Ishikawa (cell line): ENCODE measurements at regions not wholly inside any gene's neighbourhood (a gene's known extent, or its start where the extent isn't known, plus 50 kb on each side); places are given as distances from the start of the nearest gene placed in this dataset.

Source experiments
- CEBPB ChIP-seq: IDR thresholded peaks from 2 replicates; pipeline ENCODE4 v1.6.1; 2012
- CREB1 ChIP-seq: IDR thresholded peaks from 2 replicates; pipeline ENCODE4 v1.6.1; 2012; ENCODE audit warnings: low read depth
- EGR1 ChIP-seq: IDR thresholded peaks from 2 replicates; pipeline ENCODE4 v1.6.1; 2012
- EP300 ChIP-seq: IDR thresholded peaks from 2 replicates; pipeline ENCODE4 v1.6.1; 2012; ENCODE audit warnings: borderline replicate concordance
- FOXM1 ChIP-seq: IDR thresholded peaks from 2 replicates; pipeline ENCODE4 v1.6.1; 2012; ENCODE audit warnings: low read depth, borderline replicate concordance
- NFIC ChIP-seq: IDR thresholded peaks from 2 replicates; pipeline ENCODE4 v1.6.1; 2012
- RAD21 ChIP-seq: IDR thresholded peaks from 2 replicates; pipeline ENCODE4 v1.6.1; 2012; ENCODE audit warnings: low read depth
- TAF1 ChIP-seq: IDR thresholded peaks from 2 replicates; pipeline ENCODE4 v1.6.1; 2012; ENCODE audit warnings: low read depth, mild to moderate bottlenecking
- TCF12 ChIP-seq: IDR thresholded peaks from 2 replicates; pipeline ENCODE4 v1.6.1; 2012; ENCODE audit warnings: low read depth
- TEAD4 ChIP-seq: IDR thresholded peaks from 2 replicates; pipeline ENCODE4 v1.6.1; 2012
- YY1 ChIP-seq: IDR thresholded peaks from 2 replicates; pipeline ENCODE4 v1.6.1; 2012; ENCODE audit warnings: low read depth
- ZBTB7A ChIP-seq: IDR thresholded peaks from 2 replicates; pipeline ENCODE4 v1.6.1; 2012; ENCODE audit warnings: low read depth
- TF ChIP-seq, protein P1 (sequence below): IDR thresholded peaks from 2 replicates; pipeline ENCODE4 v1.6.1; 2012
- TF ChIP-seq, protein P2 (sequence below): IDR thresholded peaks from 2 replicates; pipeline ENCODE4 v1.6.1; 2012
- TF ChIP-seq, protein P3 (sequence below): IDR thresholded peaks from 2 replicates; pipeline ENCODE4 v1.6.1; 2012; ENCODE audit warnings: low read depth, mild to moderate bottlenecking

DNA sequence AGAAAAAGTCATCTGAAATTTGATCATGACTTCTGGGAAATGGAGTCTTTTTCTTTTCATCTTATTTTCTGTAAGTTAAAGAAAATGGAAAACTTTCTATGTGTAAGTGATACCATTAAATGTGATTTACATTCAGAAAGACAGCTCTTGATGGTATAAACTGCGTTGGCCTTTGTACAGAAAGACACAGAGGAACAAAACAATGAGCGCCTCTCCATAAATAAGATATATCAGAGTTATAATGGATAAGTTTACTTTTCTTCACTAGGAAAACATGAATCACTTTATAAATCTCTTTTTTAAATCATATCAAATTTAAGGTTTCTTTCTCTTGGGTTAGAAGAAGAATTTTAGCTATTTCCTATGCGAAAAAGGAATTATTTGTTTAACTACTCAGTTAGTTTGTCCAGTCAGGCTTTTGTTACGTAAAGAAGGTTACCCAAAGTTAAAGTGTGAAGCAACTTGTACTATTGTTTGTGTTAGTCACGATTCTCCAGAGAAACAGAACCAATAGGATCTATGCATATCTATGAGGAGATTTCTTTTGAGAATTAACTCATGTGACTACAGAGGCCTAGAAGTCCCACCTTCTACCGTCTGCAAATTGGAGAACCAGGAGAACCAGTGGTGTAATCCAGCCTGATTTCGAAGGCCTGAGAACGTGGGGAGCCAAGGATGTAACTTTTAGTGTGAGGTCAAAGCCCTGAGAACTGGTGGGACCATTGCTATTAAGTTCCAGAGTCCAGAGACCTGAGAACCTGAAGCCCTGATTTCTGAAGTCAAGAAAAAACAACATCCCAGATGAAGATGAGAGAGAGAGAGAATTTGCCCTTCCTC lies 295.4 kb upstream of the KCNJ16 start:
- TF ChIP-seq TCF12 (no peak), EP300 (no peak), CREB1 (no peak)

DNA sequence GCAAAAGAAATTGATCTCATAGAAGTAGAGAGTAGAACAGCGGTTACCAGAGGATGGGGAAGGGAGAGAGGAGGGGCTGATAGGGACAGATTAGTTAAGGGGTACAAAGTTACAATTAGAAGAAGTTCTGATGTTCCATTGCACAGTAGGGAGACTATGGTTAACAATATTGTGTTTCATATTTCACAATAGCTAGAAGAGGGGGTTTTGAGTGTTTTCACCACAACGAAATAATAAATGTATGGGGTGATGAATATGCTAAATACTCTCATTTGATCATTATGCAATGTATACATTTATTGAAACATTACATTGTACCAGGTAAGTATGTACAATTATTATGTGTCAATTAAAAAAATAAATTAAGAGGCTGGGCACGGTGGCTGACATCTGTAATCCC lies 291.2 kb upstream of the KCNJ16 start:
- TF ChIP-seq FOXM1: no peak
- TF ChIP-seq, protein P1, sequence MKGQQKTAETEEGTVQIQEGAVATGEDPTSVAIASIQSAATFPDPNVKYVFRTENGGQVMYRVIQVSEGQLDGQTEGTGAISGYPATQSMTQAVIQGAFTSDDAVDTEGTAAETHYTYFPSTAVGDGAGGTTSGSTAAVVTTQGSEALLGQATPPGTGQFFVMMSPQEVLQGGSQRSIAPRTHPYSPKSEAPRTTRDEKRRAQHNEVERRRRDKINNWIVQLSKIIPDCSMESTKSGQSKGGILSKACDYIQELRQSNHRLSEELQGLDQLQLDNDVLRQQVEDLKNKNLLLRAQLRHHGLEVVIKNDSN: no peak
- TF ChIP-seq TAF1: no peak
- TF ChIP-seq, protein P2, sequence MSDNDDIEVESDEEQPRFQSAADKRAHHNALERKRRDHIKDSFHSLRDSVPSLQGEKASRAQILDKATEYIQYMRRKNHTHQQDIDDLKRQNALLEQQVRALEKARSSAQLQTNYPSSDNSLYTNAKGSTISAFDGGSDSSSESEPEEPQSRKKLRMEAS: no peak

DNA sequence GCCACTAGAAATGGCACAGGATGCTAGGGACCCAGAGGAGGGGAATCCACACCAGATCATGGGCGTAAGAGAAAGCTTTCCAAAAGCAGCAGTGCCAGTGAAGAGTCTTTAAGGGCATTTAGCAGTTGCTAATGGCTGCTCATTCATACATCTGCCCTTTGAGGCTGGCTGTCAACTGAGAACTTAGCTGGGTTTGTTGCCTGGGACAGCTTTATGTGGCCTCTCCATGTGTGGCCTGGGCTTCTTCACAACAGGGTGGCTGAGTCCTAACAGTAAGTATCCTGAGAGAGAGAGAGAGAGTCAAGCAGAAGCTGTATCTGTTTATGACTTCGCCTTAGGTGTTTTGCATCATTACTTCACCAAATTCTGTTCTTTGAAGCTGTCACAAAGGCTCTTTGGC lies 286.1 kb upstream of the KCNJ16 start:
- TF ChIP-seq, protein P3, sequence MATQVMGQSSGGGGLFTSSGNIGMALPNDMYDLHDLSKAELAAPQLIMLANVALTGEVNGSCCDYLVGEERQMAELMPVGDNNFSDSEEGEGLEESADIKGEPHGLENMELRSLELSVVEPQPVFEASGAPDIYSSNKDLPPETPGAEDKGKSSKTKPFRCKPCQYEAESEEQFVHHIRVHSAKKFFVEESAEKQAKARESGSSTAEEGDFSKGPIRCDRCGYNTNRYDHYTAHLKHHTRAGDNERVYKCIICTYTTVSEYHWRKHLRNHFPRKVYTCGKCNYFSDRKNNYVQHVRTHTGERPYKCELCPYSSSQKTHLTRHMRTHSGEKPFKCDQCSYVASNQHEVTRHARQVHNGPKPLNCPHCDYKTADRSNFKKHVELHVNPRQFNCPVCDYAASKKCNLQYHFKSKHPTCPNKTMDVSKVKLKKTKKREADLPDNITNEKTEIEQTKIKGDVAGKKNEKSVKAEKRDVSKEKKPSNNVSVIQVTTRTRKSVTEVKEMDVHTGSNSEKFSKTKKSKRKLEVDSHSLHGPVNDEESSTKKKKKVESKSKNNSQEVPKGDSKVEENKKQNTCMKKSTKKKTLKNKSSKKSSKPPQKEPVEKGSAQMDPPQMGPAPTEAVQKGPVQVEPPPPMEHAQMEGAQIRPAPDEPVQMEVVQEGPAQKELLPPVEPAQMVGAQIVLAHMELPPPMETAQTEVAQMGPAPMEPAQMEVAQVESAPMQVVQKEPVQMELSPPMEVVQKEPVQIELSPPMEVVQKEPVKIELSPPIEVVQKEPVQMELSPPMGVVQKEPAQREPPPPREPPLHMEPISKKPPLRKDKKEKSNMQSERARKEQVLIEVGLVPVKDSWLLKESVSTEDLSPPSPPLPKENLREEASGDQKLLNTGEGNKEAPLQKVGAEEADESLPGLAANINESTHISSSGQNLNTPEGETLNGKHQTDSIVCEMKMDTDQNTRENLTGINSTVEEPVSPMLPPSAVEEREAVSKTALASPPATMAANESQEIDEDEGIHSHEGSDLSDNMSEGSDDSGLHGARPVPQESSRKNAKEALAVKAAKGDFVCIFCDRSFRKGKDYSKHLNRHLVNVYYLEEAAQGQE: no peak
- TF ChIP-seq TCF12: no peak
- TF ChIP-seq CEBPB: no peak
- no peak for TF ChIP-seq RAD21
- TF ChIP-seq EP300: no peak
- TF ChIP-seq TAF1: no peak
- no peak for TF ChIP-seq TEAD4
- TF ChIP-seq, protein P2: no peak
- TF ChIP-seq FOXM1: no peak
- TF ChIP-seq, protein P1: no peak
- TF ChIP-seq CREB1: no peak
- no peak for TF ChIP-seq ZBTB7A
- no peak for TF ChIP-seq YY1
- TF ChIP-seq NFIC: no peak

DNA sequence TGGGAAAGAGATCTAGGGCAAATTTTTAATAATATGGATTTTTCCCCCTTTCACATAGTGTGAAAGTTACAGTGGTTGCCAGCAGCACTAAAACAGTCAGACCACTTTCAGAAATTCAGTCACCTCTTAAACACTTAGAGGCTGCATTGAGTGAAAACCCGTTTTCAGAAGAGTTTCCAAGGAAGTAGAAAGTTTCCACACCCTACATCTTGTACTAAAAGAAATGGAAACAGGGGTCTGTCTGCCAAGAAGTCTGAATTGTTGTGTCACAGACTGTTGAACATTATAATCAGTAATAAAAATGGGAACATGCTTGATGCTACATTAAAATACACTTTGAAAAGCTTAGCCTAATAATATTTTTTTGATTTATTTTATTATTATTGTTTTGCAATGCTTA lies 278.9 kb upstream of the KCNJ16 start:
- TF ChIP-seq, protein P1: no peak
- TF ChIP-seq CEBPB (no peak), RAD21 (no peak), ZBTB7A (no peak), NFIC (no peak), EP300 (no peak), TEAD4 (no peak), EGR1 (no peak), TCF12 (no peak), CREB1 (no peak)
- TF ChIP-seq, protein P3: no peak
- TF ChIP-seq, protein P2: no peak

DNA sequence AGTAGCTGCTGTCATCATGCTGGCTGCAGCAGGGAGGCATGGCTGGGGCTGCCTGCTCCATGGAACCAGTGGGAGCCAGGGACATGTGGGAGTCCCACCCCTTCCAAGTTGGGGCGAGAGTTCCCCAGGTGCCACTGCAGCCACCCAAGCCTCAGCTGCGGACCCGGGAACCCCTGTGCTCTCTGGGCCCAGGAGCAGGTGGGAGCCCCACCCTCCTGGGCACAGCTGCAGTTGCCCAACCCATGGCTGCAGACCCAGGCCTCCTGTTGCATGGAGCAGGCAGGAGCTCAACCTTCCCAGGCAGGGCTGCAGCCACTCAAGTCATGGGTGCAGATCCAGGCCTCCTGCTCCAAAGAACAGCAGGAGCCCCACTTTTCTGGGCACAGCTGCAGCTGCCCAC lies 274.2 kb upstream of the KCNJ16 start:
- TF ChIP-seq FOXM1 (no peak), RAD21 (no peak), YY1 (no peak), CREB1 (no peak)
- TF ChIP-seq, protein P3: no peak
